WTC11 (cell line): ENCODE measurements at regions not wholly inside any gene's neighbourhood (a gene's known extent, or its start where the extent isn't known, plus 50 kb on each side); places are given as distances from the start of the nearest gene placed in this dataset.
"Not testable (repeated sequence)": the region's sequence is repeated elsewhere in the genome, so short reads cannot be mapped to it uniquely, and the experiment has no call there.

Source experiments
- ATAC-seq: fragments of 200-7000 bp; cut with Tn5 transposase; 2 replicates; pipeline ENCODE4 v1.10.0; 2021; ENCODE audit warnings: mild to moderate bottlenecking, moderate library complexity
- CTCF ChIA-PET: fragments of 300-600 bp; sonication (Branson Sonifier 250); formaldehyde crosslinking; loops from one replicate; lab custom pipeline; 2021; ENCODE audit warnings: antibody characterized with exemption; lab: Charles Lee
- POLR2A ChIA-PET: fragments of 350-600 bp; sonication (Branson Sonifier 250); formaldehyde crosslinking; loops from one replicate; lab custom pipeline; 2021; ENCODE audit warnings: antibody characterized with exemption; lab: Charles Lee
- DNase-seq: peaks from one replicate; pipeline ENCODE4 v3.0.0; 2021; ENCODE audit warnings: low spot score
- H3K27ac Mint-ChIP-seq: 2 replicates; pipeline ENCODE4 v1.8.0; 2021; ENCODE audit warnings: mixed read lengths
- H3K27me3 Mint-ChIP-seq: 2 replicates; pipeline ENCODE4 v1.8.0; 2021; ENCODE audit warnings: low read depth, mild to moderate bottlenecking, moderate library complexity, mixed read lengths
- H3K36me3 Mint-ChIP-seq: 2 replicates; pipeline ENCODE4 v1.8.0; 2021; ENCODE audit warnings: mixed read lengths
- H3K4me1 Mint-ChIP-seq: 2 replicates; pipeline ENCODE4 v1.8.0; 2022; ENCODE audit warnings: mixed read lengths
- H3K4me3 Mint-ChIP-seq: 2 replicates; pipeline ENCODE4 v1.8.0; 2021; ENCODE audit warnings: mild to moderate bottlenecking, moderate library complexity, mixed read lengths
- H3K9me3 Mint-ChIP-seq: 2 replicates; pipeline ENCODE4 v1.8.0; 2021; ENCODE audit warnings: mixed read lengths
- ATF6 ChIP-seq: sonication (generic); formaldehyde crosslinking; IDR thresholded peaks from 2 replicates; pipeline ENCODE4 v1.8.1; 2023; ENCODE audit warnings: mild to moderate bottlenecking, missing genetic modification reagents
- EMX1 ChIP-seq: fragments of 250-450 bp; sonication (Bioruptor Pico); IDR thresholded peaks from 2 replicates; pipeline ENCODE4 v1.8.0; 2021; ENCODE audit warnings: mild to moderate bottlenecking
- ERG ChIP-seq: fragments of 250-450 bp; sonication (Bioruptor Pico); IDR thresholded peaks from 2 replicates; pipeline ENCODE4 v1.8.0; 2021; ENCODE audit warnings: mild to moderate bottlenecking
- ESRRA ChIP-seq: sonication (generic); formaldehyde crosslinking; IDR thresholded peaks from 2 replicates; pipeline ENCODE4 v1.8.1; 2022; ENCODE audit warnings: mild to moderate bottlenecking, missing genetic modification reagents, borderline replicate concordance
- FOXK1 ChIP-seq: sonication (generic); formaldehyde crosslinking; IDR thresholded peaks from 2 replicates; pipeline ENCODE4 v1.8.0; 2022; ENCODE audit warnings: mild to moderate bottlenecking, moderate library complexity, missing genetic modification reagents
- JAZF1 ChIP-seq: fragments of 250-450 bp; sonication (Bioruptor Pico); IDR thresholded peaks from 2 replicates; pipeline ENCODE4 v1.9.0; 2021; ENCODE audit warnings: moderate library complexity, mild to moderate bottlenecking, inconsistent platforms
- MAX ChIP-seq: sonication (generic); formaldehyde crosslinking; IDR thresholded peaks from 2 replicates; pipeline ENCODE4 v1.8.0; 2022; ENCODE audit warnings: mild to moderate bottlenecking, missing genetic modification reagents
- NFATC4 ChIP-seq: fragments of 250-450 bp; sonication (Bioruptor Pico); IDR thresholded peaks from 2 replicates; pipeline ENCODE4 v1.9.0; 2021; ENCODE audit warnings: mild to moderate bottlenecking
- OVOL2 ChIP-seq: fragments of 250-450 bp; sonication (Bioruptor Pico); IDR thresholded peaks from 2 replicates; pipeline ENCODE4 v1.9.0; 2021; ENCODE audit warnings: mild to moderate bottlenecking, borderline replicate concordance
- RELA ChIP-seq: sonication (generic); formaldehyde crosslinking; IDR thresholded peaks from 2 replicates; pipeline ENCODE4 v1.8.1; 2022; ENCODE audit warnings: missing genetic modification reagents, mild to moderate bottlenecking, borderline replicate concordance
- SP1 ChIP-seq: sonication (generic); formaldehyde crosslinking; conservative IDR thresholded peaks from 2 replicates; pipeline ENCODE4 v1.8.1; 2022; ENCODE audit warnings: missing genetic modification reagents
- TCF7 ChIP-seq: sonication (generic); formaldehyde crosslinking; IDR thresholded peaks from 2 replicates; pipeline ENCODE4 v1.8.0; 2022; ENCODE audit warnings: mild to moderate bottlenecking, low read depth, missing genetic modification reagents, moderate library complexity
- TEAD1 ChIP-seq: sonication (generic); formaldehyde crosslinking; IDR thresholded peaks from 2 replicates; pipeline ENCODE4 v1.8.0; 2022; ENCODE audit warnings: mild to moderate bottlenecking, missing genetic modification reagents
- ZMAT4 ChIP-seq: fragments of 250-450 bp; sonication (Bioruptor Pico); IDR thresholded peaks from 2 replicates; pipeline ENCODE4 v1.9.0; 2021; ENCODE audit warnings: mild to moderate bottlenecking
- ZNF263 ChIP-seq: sonication (generic); formaldehyde crosslinking; IDR thresholded peaks from 2 replicates; pipeline ENCODE4 v1.8.1; 2022; ENCODE audit warnings: low read depth, mild to moderate bottlenecking, moderate library complexity, missing genetic modification reagents
- ZNF281 ChIP-seq: sonication (generic); formaldehyde crosslinking; IDR thresholded peaks from 2 replicates; pipeline ENCODE4 v1.8.0; 2023; ENCODE audit warnings: mild to moderate bottlenecking, missing genetic modification reagents
- ZNF423 ChIP-seq: fragments of 250-450 bp; sonication (Bioruptor Pico); IDR thresholded peaks from 2 replicates; pipeline ENCODE4 v2.1.2; 2022; ENCODE audit warnings: mild to moderate bottlenecking, moderate library complexity
- ZNF671 ChIP-seq: fragments of 250-450 bp; sonication (Bioruptor Pico); IDR thresholded peaks from 2 replicates; pipeline ENCODE4 v1.8.0; 2021; ENCODE audit warnings: mild to moderate bottlenecking
- TF ChIP-seq, protein P1 (sequence below): sonication (generic); formaldehyde crosslinking; IDR thresholded peaks from 2 replicates; pipeline ENCODE4 v1.8.1; 2023; ENCODE audit warnings: mild to moderate bottlenecking, missing genetic modification reagents, moderate library complexity
- TF ChIP-seq, protein P2 (sequence below): sonication (generic); formaldehyde crosslinking; IDR thresholded peaks from 2 replicates; pipeline ENCODE4 v1.8.0; 2023; ENCODE audit warnings: missing genetic modification reagents
- TF ChIP-seq, protein P3 (sequence below): sonication (generic); formaldehyde crosslinking; IDR thresholded peaks from 2 replicates; pipeline ENCODE4 v1.8.1; 2022; ENCODE audit warnings: low read depth, missing genetic modification reagents, borderline replicate concordance

DNA sequence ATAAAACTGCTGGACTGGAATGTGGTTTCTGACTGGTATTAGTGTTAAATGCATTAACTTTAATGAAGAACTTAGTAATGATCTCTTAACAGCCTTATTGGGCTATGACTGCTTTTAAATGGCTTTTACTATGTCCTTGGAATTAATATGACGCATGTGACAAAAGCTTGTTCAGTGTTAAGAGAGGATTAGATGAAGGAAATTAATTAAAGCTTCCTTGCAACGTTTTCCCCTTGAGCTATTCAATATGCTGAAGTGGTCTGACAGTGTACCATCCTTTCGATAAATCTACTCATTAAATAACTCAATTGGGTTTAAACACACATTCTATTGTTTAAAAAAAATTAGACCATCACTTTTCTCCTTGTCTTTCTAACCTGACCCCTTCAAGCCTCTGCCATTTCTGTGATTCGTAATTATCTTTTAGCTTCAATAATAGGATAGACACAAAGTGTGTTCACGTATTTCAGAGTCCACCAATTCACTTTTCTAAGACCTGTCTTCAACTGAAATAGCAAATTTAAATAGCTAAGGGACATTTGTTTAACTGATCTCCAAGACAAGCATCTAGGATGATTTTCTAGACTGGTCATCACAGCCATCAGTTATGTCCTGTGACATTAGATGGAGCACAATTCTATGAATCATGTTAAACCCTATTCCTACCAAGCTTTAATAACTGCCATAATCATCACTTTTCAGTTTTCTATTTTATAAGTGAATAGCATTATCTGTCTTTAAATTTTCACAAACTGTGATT is 1258.0 kb upstream of the CDH9 start:
- DNase-seq (no peak), ATAC-seq (no peak)
- 0 out of 2 replicates have a peak, but pooled peaks cover 4% of the 10 kb centered on the region for H3K36me3 Mint-ChIP-seq
- H3K9me3 Mint-ChIP-seq = peaks cover 21% of the 10 kb centered on the region
- POLR2A ChIA-PET = no interaction called here
- H3K4me1 Mint-ChIP-seq = peaks cover 4% of the 10 kb centered on the region
- H3K27me3 Mint-ChIP-seq = no peaks in the 10 kb centered on the region
- H3K4me3 Mint-ChIP-seq = no peak overlapping the region
- no peak overlapping the region for H3K27ac Mint-ChIP-seq
- CTCF ChIA-PET = no interaction called here
- TF ChIP-seq, protein P1, sequence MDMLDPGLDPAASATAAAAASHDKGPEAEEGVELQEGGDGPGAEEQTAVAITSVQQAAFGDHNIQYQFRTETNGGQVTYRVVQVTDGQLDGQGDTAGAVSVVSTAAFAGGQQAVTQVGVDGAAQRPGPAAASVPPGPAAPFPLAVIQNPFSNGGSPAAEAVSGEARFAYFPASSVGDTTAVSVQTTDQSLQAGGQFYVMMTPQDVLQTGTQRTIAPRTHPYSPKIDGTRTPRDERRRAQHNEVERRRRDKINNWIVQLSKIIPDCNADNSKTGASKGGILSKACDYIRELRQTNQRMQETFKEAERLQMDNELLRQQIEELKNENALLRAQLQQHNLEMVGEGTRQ (CRISPR knock-in tag) = no peak
- TF ChIP-seq ESRRA (CRISPR knock-in tag) (no peak), RELA (no peak), ZMAT4 (CRISPR knock-in tag) (no peak), ZNF423 (CRISPR knock-in tag) (no peak), ZNF671 (CRISPR knock-in tag) (no peak), ZNF281 (CRISPR knock-in tag) (no peak), ATF6 (CRISPR knock-in tag) (no peak), ERG (CRISPR knock-in tag) (no peak), MAX (CRISPR knock-in tag) (no peak), FOXK1 (CRISPR knock-in tag) (no peak)

- POLR2A ChIA-PET, H3K36me3 Mint-ChIP-seq, H3K9me3 Mint-ChIP-seq, DNase-seq, H3K4me3 Mint-ChIP-seq, ATAC-seq, H3K27me3 Mint-ChIP-seq, H3K4me1 Mint-ChIP-seq, CTCF ChIA-PET, H3K27ac Mint-ChIP-seq: not testable (repeated sequence)
Measured at GRCh38 chr5:28287021-28287420, 1248.6 kb upstream of the CDH9 start.

DNA sequence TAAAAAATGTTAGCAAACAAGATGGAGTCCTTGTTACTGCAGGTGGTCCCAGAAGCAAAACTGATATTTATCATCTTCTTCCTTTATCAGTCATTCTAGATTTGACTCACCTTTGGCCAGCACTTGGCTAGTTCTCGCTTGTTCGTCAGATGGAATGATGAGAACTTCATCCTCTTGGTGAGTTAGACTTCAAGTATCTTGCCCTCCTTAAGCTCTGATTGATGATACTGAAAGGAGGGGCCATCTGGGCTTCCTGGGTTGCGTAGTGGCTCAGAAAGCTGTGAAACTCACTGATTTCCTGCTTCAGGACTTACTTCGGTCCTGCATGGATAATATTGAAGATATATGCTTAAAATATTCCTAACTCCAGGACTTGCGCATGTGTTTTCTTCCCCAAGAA is 1248.2 kb upstream of the CDH9 start:
- Mint-ChIP-seq H3K36me3 (no peaks in the 10 kb centered on the region), H3K27me3 (no peaks in the 10 kb centered on the region), H3K4me1 (peaks cover 5% of the 10 kb centered on the region), H3K27ac (no peak overlapping the region), H3K4me3 (no peak overlapping the region), H3K9me3 (peaks cover 6% of the 10 kb centered on the region)
- ChIA-PET CTCF (no interaction called here), POLR2A (no interaction called here)
- ATAC-seq (no peak), DNase-seq (no peak)
- TF ChIP-seq TEAD1 (no peak), ZNF423 (CRISPR knock-in tag) (no peak), ZNF263 (CRISPR knock-in tag) (no peak), EMX1 (no peak), JAZF1 (no peak), ERG (CRISPR knock-in tag) (no peak), OVOL2 (CRISPR knock-in tag) (no peak), TCF7 (no peak), FOXK1 (CRISPR knock-in tag) (no peak), SP1 (CRISPR knock-in tag) (no peak), NFATC4 (CRISPR knock-in tag) (no peak)
- TF ChIP-seq, protein P2, sequence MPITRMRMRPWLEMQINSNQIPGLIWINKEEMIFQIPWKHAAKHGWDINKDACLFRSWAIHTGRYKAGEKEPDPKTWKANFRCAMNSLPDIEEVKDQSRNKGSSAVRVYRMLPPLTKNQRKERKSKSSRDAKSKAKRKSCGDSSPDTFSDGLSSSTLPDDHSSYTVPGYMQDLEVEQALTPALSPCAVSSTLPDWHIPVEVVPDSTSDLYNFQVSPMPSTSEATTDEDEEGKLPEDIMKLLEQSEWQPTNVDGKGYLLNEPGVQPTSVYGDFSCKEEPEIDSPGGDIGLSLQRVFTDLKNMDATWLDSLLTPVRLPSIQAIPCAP = no peak
- TF ChIP-seq, protein P3, sequence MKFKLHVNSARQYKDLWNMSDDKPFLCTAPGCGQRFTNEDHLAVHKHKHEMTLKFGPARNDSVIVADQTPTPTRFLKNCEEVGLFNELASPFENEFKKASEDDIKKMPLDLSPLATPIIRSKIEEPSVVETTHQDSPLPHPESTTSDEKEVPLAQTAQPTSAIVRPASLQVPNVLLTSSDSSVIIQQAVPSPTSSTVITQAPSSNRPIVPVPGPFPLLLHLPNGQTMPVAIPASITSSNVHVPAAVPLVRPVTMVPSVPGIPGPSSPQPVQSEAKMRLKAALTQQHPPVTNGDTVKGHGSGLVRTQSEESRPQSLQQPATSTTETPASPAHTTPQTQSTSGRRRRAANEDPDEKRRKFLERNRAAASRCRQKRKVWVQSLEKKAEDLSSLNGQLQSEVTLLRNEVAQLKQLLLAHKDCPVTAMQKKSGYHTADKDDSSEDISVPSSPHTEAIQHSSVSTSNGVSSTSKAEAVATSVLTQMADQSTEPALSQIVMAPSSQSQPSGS (CRISPR knock-in tag) = no peak
